HL-60 (cell line): ENCODE measurements at regions not wholly inside any gene's neighbourhood (a gene's known extent, or its start where the extent isn't known, plus 50 kb on each side); places are given as distances from the start of the nearest gene placed in this dataset.

Experiments
- DNase-seq, 2 experiments: peaks; one replicate each; pipeline ENCODE4 v3.0.0-alpha.2; 2010 to 2020; ENCODE audit warnings: low read depth in 1 of 2, low spot score in 1 of 2
- H3K27ac ChIP-seq: fragments of 250-450 bp; sonication (Bioruptor Pico); replicated peaks from 2 replicates; pipeline ENCODE4 v1.5.1; 2020; ENCODE audit warnings: mild to moderate bottlenecking, moderate library complexity
- H3K27me3 ChIP-seq: fragments of 250-450 bp; sonication (Bioruptor Pico); 2 replicates; pipeline ENCODE4 v1.5.1; 2021; ENCODE audit warnings: mild to moderate bottlenecking, moderate library complexity; ENCODE audit not compliant: insufficient read depth, poor library complexity, severe bottlenecking
- H3K4me3 ChIP-seq: replicated peaks from 2 replicates; pipeline ENCODE4 v1.5.1; 2011; ENCODE audit warnings: mild to moderate bottlenecking, control low read depth, low read length; ENCODE audit not compliant: insufficient read depth
- CTCF ChIP-seq: IDR thresholded peaks from one replicate; pipeline ENCODE4 v1.5.1; 2011; ENCODE audit warnings: low read length, control low read depth, inconsistent platforms; ENCODE audit not compliant: insufficient read depth
- GABPA ChIP-seq: IDR thresholded peaks from 2 replicates; pipeline ENCODE4 v1.6.1; 2012; ENCODE audit warnings: low read depth
- POLR2AphosphoS5 ChIP-seq: IDR thresholded peaks from 2 replicates; pipeline ENCODE4 v1.6.1; 2012; ENCODE audit warnings: low read depth
- REST ChIP-seq: IDR thresholded peaks from 2 replicates; pipeline ENCODE4 v1.6.1; 2012; ENCODE audit warnings: low read depth; ENCODE audit not compliant: insufficient replicate concordance
- SPI1 ChIP-seq: IDR thresholded peaks from 2 replicates; pipeline ENCODE4 v1.6.1; 2012; ENCODE audit warnings: low read depth, mild to moderate bottlenecking, borderline replicate concordance

DNA sequence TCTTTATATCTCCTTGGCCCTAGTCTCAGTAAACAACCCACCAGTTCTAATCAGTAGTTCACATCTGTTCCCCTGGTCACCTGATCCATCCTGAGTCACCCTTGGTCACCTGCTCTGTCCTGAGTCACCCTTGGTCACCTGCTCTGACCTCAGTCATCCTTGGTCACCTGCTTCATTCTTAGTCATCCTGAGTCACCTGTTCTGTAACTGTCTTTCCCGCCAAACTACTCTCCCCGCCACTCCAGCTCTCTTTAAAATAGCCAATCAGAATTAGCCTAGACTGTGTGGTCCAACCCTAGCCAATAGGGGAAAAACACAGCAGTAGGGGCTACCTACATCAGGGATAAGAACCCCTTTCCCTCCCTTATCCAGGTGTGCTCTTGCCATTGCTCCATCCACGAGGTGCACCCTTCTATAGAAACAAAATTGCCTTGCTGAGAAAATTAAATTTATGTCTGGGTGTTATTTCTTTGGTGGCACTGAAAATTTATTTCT, 245.4 kb upstream of the DIO3 start:
- Histone ChIP-seq H3K27me3 (peaks cover 2% of the 10 kb centered on the region), H3K4me3 (no peak overlapping the region), H3K27ac (no peak overlapping the region)
- no peak for DNase-seq
- TF ChIP-seq GABPA (no peak), REST (no peak), POLR2AphosphoS5 (no peak), SPI1 (no peak), CTCF (no peak)

GRCh38 chr14:101318271-101318670, 243.0 kb upstream of the DIO3 start:
- H3K27me3 ChIP-seq, result peaks cover 2% of the 10 kb centered on the region
- H3K27ac ChIP-seq, result no peak overlapping the region
- no peak overlapping the region for H3K4me3 ChIP-seq
- TF ChIP-seq POLR2AphosphoS5 (no peak), CTCF (no peak), GABPA (no peak), REST (no peak), SPI1 (no peak)
- no peak for DNase-seq

GRCh38 chr14:101320396-101320795, 240.9 kb upstream of the DIO3 start:
- Histone ChIP-seq H3K4me3 (no peak overlapping the region), H3K27ac (no peak overlapping the region), H3K27me3 (peaks cover 2% of the 10 kb centered on the region)
- DNase-seq, result no peak
- TF ChIP-seq CTCF, result no peak
- no peak for TF ChIP-seq POLR2AphosphoS5
- TF ChIP-seq REST, result no peak
- TF ChIP-seq GABPA, result no peak
- TF ChIP-seq SPI1, result no peak
